H54 (cell line): ENCODE measurements at regions not wholly inside any gene's neighbourhood (a gene's known extent, or its start where the extent isn't known, plus 50 kb on each side); places are given as distances from the start of the nearest gene placed in this dataset.

Experiments
- DNase-seq: peaks from one replicate; pipeline ENCODE4 v3.0.0; 2011; ENCODE audit warnings: low spot score, mixed read lengths; ENCODE audit not compliant: insufficient read length
- FAIRE-seq: peaks from 3 replicates; lab custom pipeline; 2011; peaks lifted over from hg19 to GRCh38; lab: Jason Lieb, UNC
- POLR2A ChIP-seq: IDR thresholded peaks from 2 replicates; pipeline ENCODE4 v1.6.1; 2011; ENCODE audit warnings: low read depth, mild to moderate bottlenecking, low read length

DNA sequence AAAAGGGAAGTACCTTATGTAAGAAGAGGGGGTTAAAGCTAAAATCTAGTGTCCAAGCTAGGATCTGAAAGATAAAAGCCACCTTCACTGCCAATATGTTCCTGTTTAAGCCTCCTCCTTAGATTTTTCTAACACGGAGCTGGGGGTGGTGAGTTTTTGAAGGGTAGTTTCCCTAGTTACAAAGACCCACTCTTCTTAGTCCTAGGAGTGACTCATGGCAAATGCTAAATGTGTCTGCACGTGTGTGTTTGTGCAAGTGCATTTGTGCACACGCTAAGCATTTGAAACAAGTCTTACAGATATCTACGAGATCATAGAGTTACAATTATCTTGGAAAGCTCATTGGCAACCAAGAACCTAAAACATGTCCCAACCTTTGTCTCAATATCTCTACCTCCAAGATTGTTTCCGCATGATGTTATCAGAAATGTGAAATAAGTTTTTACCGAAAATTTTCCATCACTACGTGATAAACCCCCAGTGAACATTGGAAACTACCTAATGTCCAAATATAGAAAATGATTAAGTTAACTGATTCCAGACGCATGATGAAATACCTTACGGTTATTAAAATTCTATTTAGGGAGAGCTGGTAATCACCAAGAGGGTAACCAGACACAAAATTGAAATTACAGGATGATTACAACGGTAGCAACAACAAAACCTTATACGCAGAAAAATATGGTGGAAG is 78.0 kb upstream of the HRH2 start:
- TF ChIP-seq POLR2A, result no peak
- FAIRE-seq (no peak), DNase-seq (no peak)

DNA sequence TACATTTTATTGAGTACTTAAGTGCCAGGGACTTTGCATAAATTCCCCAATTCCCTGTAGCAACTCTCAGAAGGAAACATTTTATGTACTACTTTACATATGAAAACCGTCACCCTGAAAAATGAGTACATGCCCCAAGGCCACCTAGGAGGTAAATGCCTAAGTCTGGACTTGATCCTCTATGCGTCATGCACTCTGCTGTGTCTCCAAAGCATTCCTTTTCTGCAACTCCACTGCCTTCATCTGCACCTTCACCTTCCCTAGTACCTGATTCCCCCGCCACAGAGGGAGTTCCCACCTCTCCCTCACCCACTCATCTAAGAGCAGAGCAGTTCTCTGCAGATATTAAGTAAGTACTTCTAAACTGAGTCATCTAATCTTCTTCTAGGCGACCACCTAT is 75.2 kb upstream of the HRH2 start:
- DNase-seq (no peak), FAIRE-seq (no peak)
- TF ChIP-seq POLR2A, result no peak

DNA sequence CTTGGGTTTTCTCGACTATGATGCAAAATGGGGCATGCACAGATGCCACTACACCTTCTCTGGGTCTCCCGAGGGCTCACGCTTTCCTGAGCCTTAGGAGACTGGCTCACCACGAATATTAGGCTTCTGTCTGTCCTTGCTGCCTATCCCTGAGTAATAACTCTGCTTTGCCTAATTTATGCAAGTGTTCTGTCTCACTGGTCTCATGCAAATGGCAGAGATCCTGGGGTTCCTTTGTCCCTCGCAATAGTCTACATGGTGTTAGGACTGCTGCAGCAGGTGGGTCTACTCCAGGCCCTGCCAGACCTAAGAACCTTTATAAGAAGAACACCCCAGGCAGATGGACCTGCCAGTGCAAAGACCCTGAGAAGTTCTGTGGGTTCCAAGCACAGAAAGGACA is 72.3 kb upstream of the HRH2 start:
- no peak for DNase-seq
- no peak for TF ChIP-seq POLR2A
- no peak for FAIRE-seq

DNA sequence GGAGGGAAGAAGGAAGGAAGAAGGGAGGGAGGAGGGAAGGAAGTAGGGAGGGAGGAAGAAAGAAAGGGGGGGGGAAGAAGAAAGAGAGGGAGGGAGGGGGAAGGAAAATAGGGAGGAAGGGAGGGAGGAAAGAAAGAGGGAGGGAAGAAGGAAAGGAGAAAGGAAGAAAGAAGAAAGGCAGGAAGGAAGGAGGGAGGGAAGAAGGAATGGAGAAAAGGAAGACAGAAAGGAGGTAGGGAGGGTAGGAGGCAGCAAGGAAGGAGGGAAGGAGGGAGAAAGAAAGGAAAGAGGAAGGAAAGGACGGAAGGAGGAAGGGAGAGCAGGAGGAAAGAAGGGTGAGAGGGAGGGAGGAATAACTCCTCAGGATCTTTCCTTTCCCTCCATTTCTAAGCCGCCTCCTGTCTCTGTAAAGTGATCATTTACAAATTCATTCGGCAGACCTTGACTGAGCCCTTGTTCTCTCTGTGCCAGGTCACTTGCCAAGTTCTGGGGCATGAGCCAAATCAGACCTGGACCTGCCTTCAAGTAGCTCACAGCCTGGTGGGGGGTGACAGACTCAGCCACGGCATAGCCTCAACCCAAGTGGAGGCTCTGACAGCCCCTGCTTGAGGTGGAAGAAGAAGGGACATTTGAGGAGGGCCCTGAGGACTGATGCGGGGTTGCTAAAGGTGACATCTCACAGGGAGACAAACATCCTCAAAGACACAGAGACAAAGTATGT is 69.0 kb upstream of the HRH2 start:
- TF ChIP-seq POLR2A, result no peak
- no peak for FAIRE-seq
- DNase-seq, result no peak

DNA sequence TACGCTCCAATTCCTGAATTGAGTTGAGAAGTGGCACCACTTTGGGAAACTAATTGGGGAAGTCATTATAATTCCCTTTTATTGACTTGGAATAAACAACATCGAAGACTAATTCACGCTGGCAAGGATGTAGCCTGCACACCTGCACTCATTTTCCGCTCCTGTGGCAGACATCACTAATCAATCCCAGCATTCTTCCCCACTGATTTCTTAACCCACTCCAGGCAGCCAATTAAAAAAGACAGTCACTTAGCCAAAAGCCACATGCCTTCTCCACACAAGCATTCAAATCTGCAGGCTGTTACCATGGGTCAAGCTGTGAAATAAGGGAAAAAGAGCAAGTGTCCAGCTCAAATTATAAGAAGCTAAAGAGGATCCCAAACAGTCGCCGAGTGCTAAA is 68.2 kb upstream of the HRH2 start:
- TF ChIP-seq POLR2A, result no peak
- FAIRE-seq (no peak), DNase-seq (no peak)

DNA sequence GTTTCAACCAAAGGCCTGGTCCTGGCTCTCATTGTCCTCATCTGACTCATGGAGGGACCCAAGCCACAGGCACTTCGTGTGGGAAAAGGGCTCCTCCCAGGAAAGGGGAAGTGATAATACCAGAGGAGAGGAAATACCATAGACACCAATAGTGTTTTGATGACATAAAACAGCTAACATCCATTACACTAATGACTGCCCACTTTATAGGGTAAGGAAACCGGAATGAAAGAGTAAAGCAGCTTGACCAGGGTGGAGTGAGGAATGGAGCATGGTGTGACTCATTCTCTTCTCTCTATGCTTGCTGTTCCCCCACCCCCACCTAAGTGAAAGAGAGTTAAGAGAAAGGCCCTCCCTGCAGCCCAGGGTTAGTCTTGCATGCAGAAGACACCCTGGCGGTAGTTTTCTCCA is 67.4 kb upstream of the HRH2 start:
- DNase-seq, result peak; percentile 22
- no peak for FAIRE-seq
- TF ChIP-seq POLR2A, result no peak

DNA sequence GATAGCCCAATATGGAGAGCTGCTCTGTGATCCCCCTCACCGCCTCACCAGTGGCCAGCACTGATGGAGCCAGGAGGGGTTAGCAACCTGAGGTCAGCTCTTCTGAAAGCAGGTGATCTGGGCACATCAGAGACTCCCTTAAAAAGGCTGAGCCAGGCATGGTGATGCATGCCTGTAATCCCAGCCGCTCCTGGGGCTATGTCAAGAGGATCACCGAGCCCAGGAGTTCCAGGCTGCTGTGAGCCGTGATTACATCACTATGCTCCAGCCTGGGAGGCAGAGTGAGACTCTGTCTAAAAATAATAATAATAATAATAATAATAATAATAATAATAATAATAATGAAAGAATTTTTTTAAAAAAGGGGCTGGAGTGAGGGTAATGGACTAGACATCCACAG is 66.6 kb upstream of the HRH2 start:
- no peak for DNase-seq
- no peak for TF ChIP-seq POLR2A
- no peak for FAIRE-seq

DNA sequence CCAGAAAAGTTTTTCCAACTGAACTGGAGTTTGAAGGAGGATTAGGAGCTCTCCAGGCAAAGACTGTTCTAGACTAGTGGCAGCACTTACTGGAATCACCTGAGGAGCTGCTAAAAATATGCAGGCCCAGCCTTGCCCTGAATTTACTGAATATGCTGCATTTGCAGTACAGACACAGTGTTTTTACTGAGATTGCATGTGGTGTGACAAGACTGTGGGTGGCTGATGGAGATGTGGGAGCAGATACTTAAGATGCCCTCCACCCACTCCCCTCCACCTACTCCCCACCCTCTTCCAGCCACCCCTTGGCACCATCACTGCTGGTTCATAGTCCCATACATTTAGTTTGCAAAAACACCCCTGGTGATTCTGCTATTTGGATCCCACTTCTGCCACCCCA is 64.1 kb upstream of the HRH2 start:
- TF ChIP-seq POLR2A, result no peak
- no peak for FAIRE-seq
- DNase-seq, result no peak

DNA sequence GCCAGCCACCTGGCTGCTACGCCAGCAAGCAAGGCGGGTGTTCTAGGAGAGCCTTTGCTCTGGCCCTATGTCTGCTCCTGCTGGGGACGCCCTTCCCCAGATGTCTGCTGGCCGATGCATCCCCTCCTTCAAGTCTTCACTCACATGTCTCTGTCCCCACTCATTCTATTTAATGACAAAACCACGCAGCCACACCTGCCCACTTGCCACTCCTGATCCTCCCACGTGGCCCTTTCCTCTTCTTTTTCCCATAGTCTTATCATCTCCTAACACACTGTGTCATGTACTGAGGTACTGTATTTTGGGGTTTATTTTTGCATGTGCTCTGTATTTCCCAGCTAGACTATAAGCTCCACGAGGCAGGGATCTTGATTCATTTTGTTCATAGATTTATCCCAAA is 62.0 kb upstream of the HRH2 start:
- FAIRE-seq, result no peak
- no peak for TF ChIP-seq POLR2A

DNA sequence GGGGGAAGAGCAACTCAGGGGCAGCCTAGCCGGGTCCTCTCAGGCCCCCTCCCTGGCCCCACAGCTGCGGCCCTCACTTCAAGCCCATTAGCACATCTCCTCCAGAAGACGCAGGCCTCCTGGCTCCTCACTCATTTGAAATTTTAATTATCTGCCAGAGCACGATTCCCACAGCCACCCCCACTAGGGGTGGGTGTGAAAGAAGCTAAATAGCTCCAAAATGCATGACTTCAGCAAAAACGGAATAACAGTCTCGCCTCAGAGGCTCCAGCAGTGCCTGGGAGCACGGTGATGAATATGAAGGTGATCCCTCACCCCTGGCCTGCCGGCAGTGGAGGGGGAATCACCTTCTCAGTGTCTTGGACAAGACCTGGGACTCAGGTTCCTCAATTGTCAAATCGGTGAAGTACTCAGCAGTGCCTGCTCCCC is 61.1 kb upstream of the HRH2 start:
- DNase-seq (no peak), FAIRE-seq (no peak)
- no peak for TF ChIP-seq POLR2A

More for the DNA sequence above, 62.0 kb upstream of the HRH2 start:
- no peak for DNase-seq

DNA sequence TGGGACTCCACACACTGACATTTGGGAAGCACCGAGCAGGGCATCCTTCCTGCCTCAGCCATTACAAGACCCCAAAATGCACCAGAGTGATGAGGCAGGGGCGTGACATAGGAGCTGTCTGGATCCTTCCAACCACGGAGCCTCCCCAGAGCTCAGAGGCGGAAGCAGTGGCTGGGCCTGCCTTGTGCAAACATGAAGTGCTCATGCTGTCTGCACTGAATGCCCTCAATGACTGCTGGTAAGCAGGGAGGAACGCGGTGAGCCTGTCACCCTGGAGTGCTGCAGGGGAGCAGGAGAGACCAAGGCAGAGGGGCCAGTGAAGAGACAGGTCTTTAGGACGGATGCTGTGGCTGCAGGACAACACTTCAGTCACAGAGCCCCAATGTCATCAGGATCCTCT is 60.2 kb upstream of the HRH2 start:
- FAIRE-seq (no peak), DNase-seq (no peak)

DNA sequence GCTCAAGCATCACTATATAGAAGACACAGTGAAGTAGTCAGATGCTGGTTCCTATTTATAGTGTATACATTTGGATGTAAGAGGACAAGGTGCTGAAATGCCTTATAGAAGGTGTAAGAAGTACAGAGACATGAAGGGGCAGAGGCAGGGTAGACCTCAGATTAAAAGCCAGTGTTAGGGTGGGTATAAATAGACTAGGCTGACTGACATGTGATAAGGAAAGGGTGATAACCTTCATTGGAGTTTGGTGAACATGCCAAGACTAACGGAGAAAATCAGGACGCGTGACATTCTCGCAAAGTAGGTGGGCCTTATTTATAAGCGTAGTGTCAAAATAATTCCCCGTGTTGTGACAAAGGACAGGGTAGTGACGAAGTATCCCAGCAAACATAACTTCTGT is 59.1 kb upstream of the HRH2 start:
- DNase-seq (no peak), FAIRE-seq (no peak)
- no peak for TF ChIP-seq POLR2A

More for the DNA sequence above, 60.2 kb upstream of the HRH2 start:
- no peak for TF ChIP-seq POLR2A

DNA sequence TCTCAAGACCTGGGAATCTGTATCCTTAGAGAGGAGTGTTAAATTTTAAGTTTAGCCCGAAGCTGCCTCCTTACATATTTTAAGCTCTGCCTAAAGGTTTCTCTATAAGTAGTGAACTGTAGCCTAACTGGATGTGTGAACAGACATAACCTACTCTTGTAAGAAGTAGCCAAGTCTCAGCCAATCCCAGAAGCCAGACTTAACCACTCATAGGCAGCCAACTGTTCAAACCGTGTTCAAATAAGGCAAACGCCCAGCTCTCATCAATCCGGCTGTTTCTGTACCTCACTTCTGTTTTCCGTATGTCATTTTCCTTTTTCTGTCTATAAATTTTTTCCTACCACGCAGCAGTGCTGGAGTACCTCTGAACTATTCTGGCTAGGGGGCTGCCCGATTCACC is 58.7 kb upstream of the HRH2 start:
- no peak for TF ChIP-seq POLR2A
- DNase-seq, result no peak
- no peak for FAIRE-seq

DNA sequence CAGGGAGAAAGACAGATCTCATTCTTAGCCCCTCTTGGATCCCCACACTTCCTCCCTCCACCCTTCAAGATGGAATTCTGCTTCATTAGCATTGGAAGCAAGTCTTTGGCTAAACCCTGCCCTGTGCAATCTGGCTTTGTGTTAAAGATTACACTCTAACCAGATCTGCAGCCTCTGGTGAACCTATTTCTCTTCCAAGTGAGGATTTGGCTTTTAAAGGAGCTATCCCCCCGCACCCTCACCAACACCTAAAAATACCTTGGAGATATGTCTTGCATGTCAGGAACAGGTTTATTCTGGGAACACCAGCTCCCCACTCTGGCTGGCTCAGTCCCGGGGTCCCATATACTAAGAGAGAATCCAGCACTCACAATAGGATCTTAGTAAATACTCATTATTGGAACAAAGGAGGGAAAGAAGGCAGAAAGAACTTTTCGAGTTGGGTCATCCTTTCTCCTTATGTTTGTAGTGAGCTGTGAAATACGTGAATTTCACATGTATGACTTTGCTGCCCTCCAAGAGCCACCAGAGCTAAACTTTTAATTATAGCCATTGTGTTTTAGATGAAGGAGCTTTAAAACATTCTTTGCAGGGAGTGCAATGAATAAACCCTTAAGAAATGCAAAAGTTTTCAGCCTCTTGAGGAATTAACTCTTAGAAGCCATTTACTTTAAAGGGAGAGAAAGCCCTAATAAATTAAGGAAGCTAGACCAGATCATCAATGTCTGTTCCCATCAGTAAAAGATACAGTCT is 53.7 kb upstream of the HRH2 start:
- FAIRE-seq (no peak), DNase-seq (no peak)
- no peak for TF ChIP-seq POLR2A
